Hepatocyte (in vitro differentiated cells): ENCODE measurements at regions not wholly inside any gene's neighbourhood (a gene's known extent, or its start where the extent isn't known, plus 50 kb on each side); places are given as distances from the start of the nearest gene placed in this dataset.

ENCODE experiments used
- CTCF ChIP-seq: fragments of 200-600 bp; sonication (generic); IDR thresholded peaks from 2 replicates; pipeline ENCODE4 v1.5.1; 2016; ENCODE audit warnings: antibody characterized with exemption, mild to moderate bottlenecking; ENCODE audit not compliant: poor library complexity
- EZH2 ChIP-seq: fragments of 200-600 bp; sonication (generic); IDR thresholded peaks from 2 replicates; pipeline ENCODE4 v1.6.1; 2016; ENCODE audit warnings: antibody characterized with exemption, mild to moderate bottlenecking, borderline replicate concordance

DNA sequence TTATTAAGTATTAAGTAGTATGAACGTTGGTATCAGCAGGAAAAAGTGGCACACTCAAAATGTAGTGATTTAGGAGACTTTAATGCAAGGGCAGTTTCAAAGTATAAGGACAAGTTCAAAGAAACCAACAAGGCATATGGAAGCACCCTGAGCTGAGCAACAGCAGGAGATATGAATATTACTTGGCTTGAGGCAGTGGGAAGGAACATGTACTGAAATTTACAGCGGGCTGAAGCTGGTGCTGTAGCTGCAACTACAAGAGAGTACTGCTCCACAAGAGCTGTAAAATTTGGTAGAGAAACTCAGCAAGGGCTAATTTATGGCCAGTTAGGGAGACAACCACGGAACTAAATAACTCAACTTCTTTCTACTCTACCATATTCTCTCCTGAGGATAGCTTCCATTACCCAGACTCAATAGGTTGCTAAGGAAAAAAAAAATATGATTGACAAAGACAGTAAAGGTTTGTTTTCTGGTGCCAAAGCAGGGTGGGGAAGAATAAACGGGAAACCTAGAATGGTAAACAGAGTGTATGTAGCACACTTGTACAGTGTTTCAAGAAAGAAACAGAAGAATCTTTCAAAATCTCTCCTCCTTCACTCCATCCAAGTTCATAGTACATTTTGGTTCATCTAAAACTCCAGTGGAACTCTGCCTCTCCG lies 487.8 kb upstream of the MGAT4C start:
- TF ChIP-seq CTCF (no peak), EZH2 (no peak)
